ENCODE measurements at regions not wholly inside any gene's neighbourhood (a gene's known extent, or its start where the extent isn't known, plus 50 kb on each side); places are given as distances from the start of the nearest gene placed in this dataset.

DNA sequence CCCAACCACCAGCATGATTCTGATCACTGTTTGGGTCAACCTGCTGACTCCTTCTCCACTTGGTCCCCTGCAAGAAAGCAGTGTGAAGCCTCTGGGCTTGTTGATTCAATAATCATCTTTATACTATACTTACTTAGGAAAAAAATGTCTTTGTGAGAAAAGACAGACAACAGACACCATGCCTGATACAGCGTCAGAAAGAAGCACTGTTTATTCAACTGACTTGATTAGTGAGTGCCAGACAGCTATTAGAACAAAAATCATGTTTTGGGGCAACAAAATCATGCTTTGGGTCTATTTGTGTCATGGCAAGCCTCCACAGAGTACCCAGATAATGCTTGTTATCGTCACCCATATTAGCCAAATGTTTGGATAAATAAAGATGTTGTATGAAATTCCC, 58.7 kb upstream of the ATL2 start:
- intact Hi-C loops (cut with DNase I): no loop called here
- no peak for DNase-seq (ENCODE audit: low spot score)

DNA sequence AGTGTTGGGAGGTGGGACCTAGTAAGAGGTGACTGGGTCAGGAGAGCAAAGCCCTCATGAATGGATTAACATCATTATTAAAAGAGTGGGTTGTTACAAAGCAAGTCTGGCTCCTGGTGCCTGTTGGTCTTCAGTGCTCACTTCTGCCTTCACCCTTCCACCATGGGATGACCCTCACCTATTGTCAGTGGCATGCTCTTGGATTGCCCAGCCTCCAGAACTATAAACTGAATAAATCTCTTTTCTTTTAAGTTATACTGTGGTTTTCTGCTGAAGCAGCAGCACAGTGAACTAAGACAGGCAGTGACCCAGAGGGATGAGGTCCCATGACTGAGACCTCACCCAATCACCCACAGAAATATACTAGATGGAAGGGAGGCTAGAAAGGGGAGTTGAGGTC, 57.5 kb upstream of the ATL2 start:
- intact Hi-C loops (cut with DNase I): no loop called here
- no peak for DNase-seq (ENCODE audit: low spot score)

DNA sequence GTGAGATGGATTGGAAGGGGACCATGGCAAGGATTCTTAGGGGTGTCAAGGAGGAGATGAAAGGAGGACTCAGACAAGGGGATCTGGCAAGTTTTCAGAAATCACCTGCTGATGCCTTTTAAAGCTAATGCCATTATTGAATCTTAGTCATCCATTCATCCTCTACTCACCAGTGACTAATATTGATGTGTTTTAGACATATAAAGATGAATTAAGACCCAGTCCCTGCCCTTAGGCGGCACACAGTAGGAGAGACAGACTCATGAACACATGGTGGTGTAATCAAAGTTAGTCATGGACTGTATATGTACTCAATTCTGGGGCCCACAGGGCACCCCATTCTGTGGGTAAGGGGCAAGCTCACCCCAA, 56.5 kb upstream of the ATL2 start:
- intact Hi-C loops (cut with DNase I): no loop called here
- no peak for DNase-seq (ENCODE audit: low spot score)

DNA sequence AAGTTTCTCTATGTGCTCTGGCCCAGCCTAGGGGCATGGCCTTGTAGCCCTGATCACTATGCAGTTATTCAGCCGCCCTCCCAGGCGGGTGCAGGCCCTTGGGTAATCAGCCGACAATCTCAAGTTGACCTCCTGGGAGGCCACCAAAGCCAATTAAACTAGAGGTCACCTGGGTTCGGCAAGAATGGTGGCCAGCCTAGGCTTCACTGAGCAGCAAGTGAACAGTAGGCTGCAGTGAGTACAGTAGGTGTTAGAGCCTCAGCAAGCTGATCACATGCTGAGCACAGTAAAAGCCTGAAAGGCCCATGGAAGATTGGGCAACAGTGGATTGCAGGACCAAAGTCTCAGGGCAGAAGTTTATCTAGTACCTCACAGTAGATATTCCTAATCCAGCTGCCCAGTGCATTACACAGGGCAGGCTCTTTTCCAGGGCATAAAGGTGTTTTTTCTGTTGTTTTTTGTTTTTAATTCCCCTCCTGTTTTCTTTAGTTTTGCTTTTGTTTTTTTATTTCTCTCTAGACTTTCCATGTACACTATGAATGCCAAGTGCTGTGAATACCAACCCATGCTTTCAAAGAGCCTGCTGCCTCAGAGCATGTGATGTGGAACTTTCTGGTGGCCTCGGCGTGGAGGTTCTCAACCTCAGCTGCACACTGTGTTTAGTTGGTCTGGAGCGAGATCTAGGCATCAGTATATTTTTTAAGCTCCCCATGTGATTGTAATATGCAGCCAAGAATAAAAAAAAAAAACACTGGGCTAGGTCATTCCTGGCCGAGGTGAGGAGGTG, 55.9 kb upstream of the ATL2 start:
- intact Hi-C loops (cut with DNase I): no loop called here
- no peak for DNase-seq (ENCODE audit: low spot score)

DNA sequence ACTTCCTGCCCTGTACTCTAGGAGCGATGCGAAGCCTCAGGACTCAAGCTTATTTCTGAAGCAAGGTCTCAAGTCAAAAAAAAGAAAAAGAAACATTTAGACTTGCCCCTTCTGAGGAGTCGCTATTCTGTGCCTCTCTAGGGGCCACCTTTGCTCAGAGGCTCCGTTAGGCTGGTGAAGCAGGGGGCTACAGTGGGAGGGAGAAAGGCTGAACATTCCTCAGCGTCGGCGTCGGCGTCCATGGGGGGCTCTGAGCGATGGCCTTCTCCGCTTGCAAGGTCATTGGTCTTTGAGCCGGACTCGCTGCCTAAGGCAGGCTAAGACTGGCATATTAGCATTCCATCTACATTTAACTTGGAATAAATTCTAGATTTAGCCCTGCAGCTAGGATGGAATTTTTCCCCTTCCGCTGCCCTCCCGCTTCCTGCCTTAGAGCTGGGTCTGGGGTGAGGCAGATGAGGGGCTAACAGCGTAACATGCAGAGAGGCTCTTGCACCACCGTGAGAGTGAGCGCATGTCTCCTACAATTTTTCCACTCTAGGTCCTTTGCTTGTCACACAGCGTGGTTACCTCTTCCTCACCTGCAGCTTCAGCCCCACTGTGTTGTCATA, 53.6 kb upstream of the ATL2 start:
- intact Hi-C loops (cut with DNase I): no loop called here
- DNase-seq (ENCODE audit: low spot score): no peak

DNA sequence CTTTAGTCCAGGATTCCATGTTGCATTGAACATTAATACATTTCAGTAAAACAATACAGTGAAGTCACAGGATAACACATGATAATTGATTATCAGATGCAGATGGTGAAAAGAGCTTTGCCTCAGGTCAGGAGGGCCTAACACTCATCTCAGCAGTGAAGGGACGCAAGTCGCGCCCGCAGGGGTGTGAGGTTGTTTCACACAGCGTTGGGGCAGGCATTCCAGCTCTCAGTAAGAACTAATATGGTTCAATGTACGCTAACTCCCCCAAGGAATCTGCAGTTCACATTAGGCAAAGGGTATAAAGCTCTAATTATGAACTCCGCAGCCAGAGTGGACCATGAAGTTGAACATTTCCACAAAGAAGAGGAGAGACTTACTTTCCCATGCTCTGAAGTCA, 53.1 kb upstream of the ATL2 start:
- intact Hi-C loops (cut with DNase I): no loop called here
- no peak for DNase-seq (ENCODE audit: low spot score)

DNA sequence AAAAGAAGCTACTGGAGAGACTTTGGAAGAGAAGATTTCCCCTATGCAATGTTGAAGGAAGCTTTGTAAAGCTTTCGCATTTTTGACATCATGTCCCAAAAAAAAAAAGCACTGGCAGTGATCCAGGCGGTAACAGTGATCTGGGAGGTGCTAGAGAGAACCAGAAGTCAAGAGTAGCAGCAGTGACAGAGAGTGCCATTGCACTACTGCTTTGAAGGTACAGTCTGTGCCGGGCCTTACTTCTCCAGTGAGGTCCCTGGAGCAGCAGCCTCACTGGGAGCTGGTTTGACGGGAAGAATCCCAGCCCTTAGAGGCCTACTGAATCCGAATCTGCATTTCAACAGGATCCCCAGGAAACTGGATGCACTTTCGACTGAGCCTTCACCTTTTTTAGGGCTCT, 50.9 kb upstream of the ATL2 start:
- DNase-seq (ENCODE audit: low spot score): no peak
- intact Hi-C loops (cut with DNase I): no loop called here

DNA sequence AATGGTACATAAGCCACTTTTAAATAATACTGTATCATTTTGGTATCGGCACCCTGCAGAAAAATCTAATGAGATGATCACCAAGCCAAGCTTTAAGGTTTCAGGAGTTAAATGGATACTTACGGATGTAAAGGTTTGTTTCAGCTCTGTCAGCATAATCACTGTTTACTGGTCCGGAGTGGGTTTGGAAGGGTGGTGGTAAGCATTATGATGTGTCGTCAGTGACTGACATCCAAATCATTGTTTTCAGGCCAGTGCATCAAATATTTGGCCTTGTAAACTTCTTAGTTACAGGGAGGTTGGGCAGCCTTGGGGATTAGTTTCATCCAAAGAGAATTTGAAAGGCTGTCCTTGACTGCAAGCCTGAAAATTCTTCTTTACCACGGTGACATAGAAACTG, 50.0 kb upstream of the ATL2 start:
- DNase-seq (ENCODE audit: low spot score): no peak
- intact Hi-C loops (cut with DNase I): no loop called here
